H1 (cell line): ENCODE measurements at regions not wholly inside any gene's neighbourhood (a gene's known extent, or its start where the extent isn't known, plus 50 kb on each side); places are given as distances from the start of the nearest gene placed in this dataset.

Experiments
- CTCF ChIA-PET: fragments of 300-600 bp; sonication (Branson Sonifier 250); formaldehyde crosslinking; loops from one replicate; lab custom pipeline; 2021; ENCODE audit not compliant: partially characterized antibody; lab: Charles Lee
- POLR2A ChIA-PET: fragments of 300-600 bp; sonication (Branson Sonifier 250); formaldehyde crosslinking; loops from one replicate; lab custom pipeline; 2021; ENCODE audit warnings: inconsistent platforms; ENCODE audit not compliant: partially characterized antibody; lab: Charles Lee
- DNase-seq, 2 experiments: peaks; one replicate each; pipeline versions ENCODE4 v3.0.0 to v3.0.0-alpha.2; 2010 to 2022; ENCODE audit warnings: low spot score in 2 of 2, low read depth in 1 of 2, mixed read lengths in 1 of 2
- FAIRE-seq: peaks from 2 replicates; lab custom pipeline; 2011; peaks lifted over from hg19 to GRCh38; lab: Jason Lieb, UNC
- H2AFZ ChIP-seq: 2 replicates; pipeline ENCODE4 v1.8.1; 2012; ENCODE audit warnings: low read length, inconsistent platforms
- H2AK5ac ChIP-seq: 2 replicates; pipeline ENCODE4 v1.6.1; 2013; ENCODE audit warnings: low read depth, low read length
- H2BK120ac ChIP-seq: replicated peaks from 2 replicates; pipeline ENCODE3; 2013; ENCODE audit warnings: low read depth, low read length, inconsistent platforms
- H2BK12ac ChIP-seq: 2 replicates; pipeline ENCODE4 v1.6.1; 2013; ENCODE audit warnings: low read depth, low read length
- H2BK15ac ChIP-seq: 2 replicates; pipeline ENCODE4 v1.6.1; 2013; ENCODE audit warnings: low read length
- H2BK20ac ChIP-seq: 2 replicates; pipeline ENCODE4 v1.6.1; 2013; ENCODE audit warnings: low read length
- H2BK5ac ChIP-seq: 2 replicates; pipeline ENCODE4 v1.6.1; 2013; ENCODE audit warnings: low read depth, low read length
- H3K14ac ChIP-seq: 2 replicates; pipeline ENCODE4 v1.6.1; 2013; ENCODE audit warnings: inconsistent platforms; ENCODE audit not compliant: insufficient read length
- H3K18ac ChIP-seq: 2 replicates; pipeline ENCODE4 v1.6.1; 2013; ENCODE audit warnings: low read length; ENCODE audit errors: extremely low read depth
- H3K23ac ChIP-seq: 2 replicates; pipeline ENCODE4 v1.6.1; 2013; ENCODE audit warnings: inconsistent platforms; ENCODE audit not compliant: insufficient read length
- H3K23me2 ChIP-seq: 2 replicates; pipeline ENCODE4 v1.6.1; 2013; ENCODE audit warnings: low read depth, low read length
- H3K27ac ChIP-seq: 2 replicates; pipeline ENCODE4 v1.6.1; 2011; ENCODE audit warnings: low read depth, low read length, inconsistent platforms
- H3K27me3 ChIP-seq, 4 experiments: replicated peaks in 1 of 4; 1 replicate in 1 of 4; 2 replicates in 3 of 4; pipeline versions ENCODE4 v1.6.1 to v1.8.1; 2011 to 2013; ENCODE audit warnings: low read length in 3 of 4, mild to moderate bottlenecking in 3 of 4, inconsistent platforms in 2 of 4, mixed read lengths in 2 of 4, moderate library complexity in 1 of 4; ENCODE audit not compliant: control insufficient read depth in 3 of 4, insufficient read depth in 3 of 4; ENCODE audit errors: extremely low read depth in 1 of 4
- H3K36me3 ChIP-seq, 4 experiments: 2 replicates each; pipeline versions ENCODE4 v1.6.1 to v1.8.1; 2011 to 2013; ENCODE audit warnings: mild to moderate bottlenecking in 4 of 4, low read length in 3 of 4, moderate library complexity in 2 of 4, control low read depth in 1 of 4, inconsistent platforms in 1 of 4; ENCODE audit not compliant: insufficient read depth in 4 of 4, control insufficient read depth in 2 of 4
- H3K4ac ChIP-seq: replicated peaks from 2 replicates; pipeline ENCODE3; 2013; ENCODE audit warnings: low read length, low read depth, mixed read lengths, inconsistent platforms; ENCODE audit not compliant: insufficient read length
- H3K4me1 ChIP-seq, 4 experiments: replicated peaks in 1 of 4; 1 replicate in 1 of 4; 2 replicates in 3 of 4; pipeline versions ENCODE4 v1.6.1 to v1.8.1; 2011 to 2013; ENCODE audit warnings: low read length in 3 of 4, inconsistent platforms in 2 of 4, mixed read lengths in 1 of 4; ENCODE audit not compliant: insufficient read depth in 4 of 4, control insufficient read depth in 3 of 4
- H3K4me2 ChIP-seq, 2 experiments: 2 replicates each; pipeline versions ENCODE4 v1.6.1 to v1.8.1; 2011 to 2013; ENCODE audit warnings: low read depth in 2 of 2, low read length in 2 of 2, control low read depth in 1 of 2, inconsistent platforms in 1 of 2, mild to moderate bottlenecking in 1 of 2; ENCODE audit not compliant: insufficient read depth in 1 of 2
- H3K4me3 ChIP-seq, 4 experiments: fragments of 200-600, 300-600 bp in 1 of 4; sonication (generic), shearing (Covaris generic), sonication (Bioruptor Twin) in 1 of 4; 2 replicates each; pipeline versions ENCODE4 v1.5.1 to v1.8.1; 2011 to 2016; ENCODE audit warnings: low read length in 4 of 4, low read depth in 3 of 4, control low read depth in 2 of 4, inconsistent platforms in 2 of 4, mild to moderate bottlenecking in 2 of 4, mixed read lengths in 1 of 4, moderate library complexity in 1 of 4; ENCODE audit not compliant: insufficient read depth in 2 of 4; ENCODE audit errors: extremely low read depth in 1 of 4
- H3K56ac ChIP-seq: replicated peaks from 2 replicates; pipeline ENCODE3; 2013; ENCODE audit warnings: low read depth, mild to moderate bottlenecking, mixed read lengths, low read length, inconsistent platforms; ENCODE audit not compliant: insufficient read length
- H3K79me1 ChIP-seq: 2 replicates; pipeline ENCODE4 v1.6.1; 2013; ENCODE audit warnings: low read depth, low read length, control low read depth
- H3K79me2 ChIP-seq, 2 experiments: 2 replicates each; pipeline versions ENCODE4 v1.6.1 to v1.8.1; 2012 to 2013; ENCODE audit warnings: low read length in 2 of 2, mild to moderate bottlenecking in 2 of 2, inconsistent platforms in 1 of 2; ENCODE audit not compliant: insufficient read depth in 2 of 2, control insufficient read depth in 1 of 2
- H3K9ac ChIP-seq, 4 experiments: replicated peaks in 1 of 4; 1 replicate in 1 of 4; 2 replicates in 3 of 4; pipeline versions ENCODE4 v1.6.1 to v1.8.1; 2011 to 2013; ENCODE audit warnings: low read depth in 3 of 4, low read length in 3 of 4, control low read depth in 2 of 4, mild to moderate bottlenecking in 2 of 4, moderate library complexity in 2 of 4, inconsistent platforms in 1 of 4; ENCODE audit errors: extremely low read depth in 1 of 4
- H3K9me3 ChIP-seq, 2 experiments: 2 replicates each; pipeline versions ENCODE4 v1.6.1 to v1.8.1; 2012 to 2013; ENCODE audit warnings: mild to moderate bottlenecking in 2 of 2, moderate library complexity in 2 of 2, control low read depth in 1 of 2, inconsistent platforms in 1 of 2, low read depth in 1 of 2, low read length in 1 of 2, mixed read lengths in 1 of 2; ENCODE audit not compliant: insufficient read depth in 2 of 2
- H4K20me1 ChIP-seq, 2 experiments: replicated peaks in 1 of 2; 2 replicates each; pipeline versions ENCODE3 to v1.8.1; 2011 to 2013; ENCODE audit warnings: inconsistent platforms in 2 of 2, low read length in 2 of 2, mild to moderate bottlenecking in 1 of 2; ENCODE audit not compliant: insufficient read depth in 2 of 2, control insufficient read depth in 1 of 2
- H4K5ac ChIP-seq: 2 replicates; pipeline ENCODE4 v1.6.1; 2013; ENCODE audit warnings: low read length, low read depth, mixed read lengths, inconsistent platforms; ENCODE audit not compliant: insufficient read length
- H4K8ac ChIP-seq: 2 replicates; pipeline ENCODE4 v1.8.0; 2013; ENCODE audit warnings: mild to moderate bottlenecking, moderate library complexity, low read length, inconsistent platforms; ENCODE audit not compliant: insufficient read depth; ENCODE audit errors: extremely low read depth
- H4K91ac ChIP-seq: replicated peaks from 2 replicates; pipeline ENCODE3; 2013; ENCODE audit warnings: low read length, mixed read lengths, inconsistent platforms; ENCODE audit not compliant: insufficient read length
- BRCA1 ChIP-seq: IDR thresholded peaks from 2 replicates; pipeline ENCODE4 v1.6.1; 2012; ENCODE audit warnings: low read depth, low read length, improper control_type of control experiment
- CBX5 ChIP-seq: fragments of 300-800, 300-1000 bp; sonication (generic); IDR thresholded peaks from 2 replicates; pipeline ENCODE4 v1.7.1; 2016; ENCODE audit warnings: antibody characterized with exemption, low read length, low read depth
- CHD1 ChIP-seq: IDR thresholded peaks from 2 replicates; pipeline ENCODE4 v1.6.1; 2012; ENCODE audit warnings: low read depth, low read length, improper control_type of control experiment
- EGR1 ChIP-seq: IDR thresholded peaks from 2 replicates; pipeline ENCODE4 v1.6.1; 2011; ENCODE audit warnings: low read depth, low read length, borderline replicate concordance
- EP300 ChIP-seq, 2 experiments: IDR thresholded peaks; 1 replicate in 1 of 2; 2 replicates in 1 of 2; pipeline ENCODE4 v1.6.1; 2011 to 2012; ENCODE audit warnings: low read depth in 2 of 2, low read length in 2 of 2, mild to moderate bottlenecking in 2 of 2, borderline replicate concordance in 1 of 2, inconsistent platforms in 1 of 2, moderate library complexity in 1 of 2
- PHF8 ChIP-seq: fragments of 200-600 bp; sonication (generic); conservative IDR thresholded peaks from 2 replicates; pipeline ENCODE4 v1.7.1; 2012; ENCODE audit warnings: low read depth, mild to moderate bottlenecking, inconsistent platforms, low read length, moderate library complexity
- POLR2AphosphoS5 ChIP-seq: IDR thresholded peaks from 2 replicates; pipeline ENCODE4 v1.6.1; 2011; ENCODE audit warnings: low read depth, low read length
- POU5F1 ChIP-seq: IDR thresholded peaks from 2 replicates; pipeline ENCODE4 v1.6.1; 2011; ENCODE audit warnings: low read depth, mild to moderate bottlenecking, low read length, moderate library complexity
- RNF2 ChIP-seq: fragments of 200-900, 300-1000 bp; sonication (generic); IDR thresholded peaks from 2 replicates; pipeline ENCODE4 v1.7.1; 2016; ENCODE audit warnings: borderline replicate concordance, low read depth, mild to moderate bottlenecking, antibody characterized with exemption, low read length; ENCODE audit not compliant: poor library complexity, severe bottlenecking; ENCODE audit errors: missing control alignments
- SIN3A ChIP-seq, 2 experiments: IDR thresholded peaks in 1 of 2; conservative IDR thresholded peaks in 1 of 2; 2 replicates each; pipeline ENCODE4 v1.6.1; 2011 to 2012; ENCODE audit warnings: low read length in 2 of 2, improper control_type of control experiment in 1 of 2, low read depth in 1 of 2, mild to moderate bottlenecking in 1 of 2
- SIRT6 ChIP-seq: IDR thresholded peaks from one replicate; pipeline ENCODE4 v1.7.1; 2012; ENCODE audit warnings: low read length, inconsistent platforms
- SRF ChIP-seq: IDR thresholded peaks from 2 replicates; pipeline ENCODE4 v1.6.1; 2011; ENCODE audit warnings: mild to moderate bottlenecking, low read depth, low read length, moderate library complexity
- ZNF274 ChIP-seq: IDR thresholded peaks from 2 replicates; pipeline ENCODE4 v1.7.0; 2012; ENCODE audit warnings: low read length, borderline replicate concordance; ENCODE audit errors: extremely low read depth
- WGBS, 2 experiments: shearing (Covaris generic) in 1 of 2; methylation state at CpG; one replicate each; pipeline versions ENCODE4 v1.1.6 to v1.1.7; 2013 to 2015; ENCODE audit warnings: low lambda C conversion rate in 2 of 2, mixed read lengths in 2 of 2, inconsistent platforms in 1 of 2, low coverage in 1 of 2, missing lambda C conversion rate in 1 of 2; ENCODE audit not compliant: insufficient replicate concordance in 2 of 2, insufficient coverage in 1 of 2, insufficient read length in 1 of 2; ENCODE audit errors: extremely low coverage in 1 of 2, missing lambda C conversion rate in 1 of 2; 5-methylcytosine and 5-hydroxymethylcytosine counted together

DNA sequence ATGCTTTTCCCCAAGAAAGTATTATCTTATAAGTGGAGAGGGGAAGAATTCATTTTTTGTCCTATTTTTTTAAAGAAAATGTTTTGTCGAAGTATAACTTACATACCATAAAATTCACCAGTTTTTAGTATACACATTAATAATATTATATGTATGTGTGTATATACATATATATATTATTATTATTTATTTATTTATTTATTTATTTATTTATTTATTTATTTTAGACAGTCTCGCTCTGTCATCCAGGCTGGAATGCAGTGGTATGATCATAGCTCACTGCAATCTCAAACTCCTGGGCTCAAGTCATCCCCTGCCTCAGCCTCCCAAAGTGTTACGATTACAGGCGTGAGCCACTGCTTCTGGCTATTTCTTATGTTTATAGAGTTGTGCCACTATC lies 334.1 kb downstream of the ZNF674 start:
- H3K18ac ChIP-seq, result no peak overlapping the region
- no peaks in the 10 kb centered on the region for H3K23me2 ChIP-seq
- no peak overlapping the region for H4K5ac ChIP-seq
- no peak overlapping the region for H2BK15ac ChIP-seq
- ChIA-PET POLR2A (no interaction called here), CTCF (no interaction called here)
- H3K4ac ChIP-seq, result no peak overlapping the region
- no peaks in the 10 kb centered on the region for H3K4me1 ChIP-seq
- H3K4me3 ChIP-seq, result no peak overlapping the region
- no peak overlapping the region for H4K91ac ChIP-seq
- H3K9ac ChIP-seq, result no peak overlapping the region
- no peaks in the 10 kb centered on the region for H3K79me2 ChIP-seq
- H4K20me1 ChIP-seq, result no peaks in the 10 kb centered on the region
- no peaks in the 10 kb centered on the region for H3K9me3 ChIP-seq
- no peak overlapping the region for H3K27ac ChIP-seq
- DNase-seq (no peak), FAIRE-seq (no peak)
- H2AK5ac ChIP-seq, result no peak overlapping the region
- H4K8ac ChIP-seq, result no peak overlapping the region
- H3K14ac ChIP-seq, result no peak overlapping the region
- H3K36me3 ChIP-seq, result no peaks in the 10 kb centered on the region
- H2BK12ac ChIP-seq, result no peak overlapping the region
- no peak overlapping the region for H2BK20ac ChIP-seq
- no peaks in the 10 kb centered on the region for H3K27me3 ChIP-seq
- no peak overlapping the region for H3K56ac ChIP-seq
- 84% methylated on average over 3 of the region's 4 CpGs; no CpG with 5 or more reads in 1 of the 2 experiments for WGBS, 2 experiments
- no peak overlapping the region for H2BK5ac ChIP-seq
- no peak overlapping the region for H3K23ac ChIP-seq
- H2BK120ac ChIP-seq, result no peak overlapping the region
- no peak overlapping the region for H3K4me2 ChIP-seq
- H3K79me1 ChIP-seq, result no peaks in the 10 kb centered on the region
- TF ChIP-seq EGR1, result no peak
- no peak for TF ChIP-seq EP300 (IDR thresholded peaks at IDR 0.05; ENCODE audit: borderline replicate concordance in 1 of 2, low read depth in 2 of 2, low read length in 2 of 2)
- TF ChIP-seq CHD1, result no peak
- TF ChIP-seq SRF, result no peak
- TF ChIP-seq SIRT6, result no peak
- TF ChIP-seq PHF8, result no peak
- no peak for TF ChIP-seq ZNF274
- TF ChIP-seq POU5F1, result no peak
- TF ChIP-seq CBX5, result no peak
- no peak for TF ChIP-seq RNF2
- no peak for TF ChIP-seq BRCA1
- TF ChIP-seq POLR2AphosphoS5, result no peak
- no peak for TF ChIP-seq SIN3A (conservative IDR thresholded peaks at IDR 0.05 in 1 of 2, IDR thresholded peaks at IDR 0.05 in 1 of 2; ENCODE audit: low read depth in 1 of 2, low read length in 2 of 2)
- H2AFZ ChIP-seq, result no peak overlapping the region
